ENCODE measurements at regions not wholly inside any gene's neighbourhood (a gene's known extent, or its start where the extent isn't known, plus 50 kb on each side); places are given as distances from the start of the nearest gene placed in this dataset.
"Not testable (repeated sequence)": the region's sequence is repeated elsewhere in the genome, so short reads cannot be mapped to it uniquely, and the experiment has no call there.

GRCh38 chr7:91576459-91576858, 304.0 kb downstream of the MTERF1 start:
- H3K27me3 ChIP-seq (ENCODE audit: insufficient read depth, low read length); H3K4me1 ChIP-seq (ENCODE audit: insufficient read depth, low read length); H3K9me3 ChIP-seq (ENCODE audit: insufficient read depth, low read depth, low read length); H3K4me3 ChIP-seq (ENCODE audit: low read length); H3K27ac ChIP-seq (ENCODE audit: low read length); H3K9ac ChIP-seq (ENCODE audit: low read depth, low read length); H3K36me3 ChIP-seq (ENCODE audit: insufficient read depth, low read depth, low read length): not testable (repeated sequence)

- Histone ChIP-seq H3K4me1 (ENCODE audit: insufficient read depth, low read length) (no peaks in the 10 kb centered on the region), H3K36me3 (ENCODE audit: insufficient read depth, low read depth, low read length) (no peaks in the 10 kb centered on the region), H3K27ac (ENCODE audit: low read length) (no peak overlapping the region), H3K4me3 (ENCODE audit: low read length) (no peak overlapping the region), H3K27me3 (ENCODE audit: insufficient read depth, low read length) (no peaks in the 10 kb centered on the region), H3K9ac (ENCODE audit: low read depth, low read length) (no peak overlapping the region), H3K9me3 (ENCODE audit: insufficient read depth, low read depth, low read length) (no peaks in the 10 kb centered on the region)
These were observed 300.7 kb downstream of the MTERF1 start for GRCh38 chr7:91579837-91580236.

DNA sequence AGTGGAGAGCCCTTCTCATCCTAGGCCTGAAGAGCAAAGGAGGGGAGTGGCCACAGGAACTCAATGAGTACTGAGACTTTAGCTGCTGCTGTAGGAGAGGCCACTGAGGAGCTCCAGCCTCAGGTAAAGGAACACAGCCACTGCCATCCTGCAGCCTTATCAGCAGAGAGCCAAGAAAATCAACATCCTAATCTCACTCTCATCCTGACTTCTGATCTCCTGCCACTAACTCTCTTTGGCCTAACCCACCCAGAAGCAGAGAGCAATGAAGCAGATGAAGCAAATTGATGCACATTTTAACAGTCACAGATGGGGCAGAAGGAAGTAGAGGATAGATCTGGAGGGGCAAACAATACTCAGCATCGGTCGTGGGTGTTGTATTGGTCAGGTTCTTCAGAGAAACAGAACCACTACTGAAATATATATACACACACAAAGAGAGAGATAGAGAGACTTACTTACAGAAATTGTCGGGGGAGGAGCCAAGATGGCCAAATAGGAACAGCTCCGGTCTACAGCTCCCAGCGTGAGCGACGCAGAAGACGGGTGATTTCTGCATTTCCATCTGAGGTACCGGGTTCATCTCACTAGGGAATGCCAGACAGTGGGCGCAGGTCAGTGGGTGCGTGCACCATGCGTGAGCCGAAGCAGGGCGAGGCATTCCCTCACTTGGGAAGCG, 297.6 kb downstream of the MTERF1 start:
- Histone ChIP-seq H3K4me1 (ENCODE audit: insufficient read depth, low read length) (no peaks in the 10 kb centered on the region), H3K27ac (ENCODE audit: low read length) (no peak overlapping the region), H3K4me3 (ENCODE audit: low read length) (peak overlapping the region; percentile 49), H3K9me3 (ENCODE audit: insufficient read depth, low read depth, low read length) (no peaks in the 10 kb centered on the region), H3K9ac (ENCODE audit: low read depth, low read length) (no peak overlapping the region), H3K27me3 (ENCODE audit: insufficient read depth, low read length) (no peaks in the 10 kb centered on the region), H3K36me3 (ENCODE audit: insufficient read depth, low read depth, low read length) (no peaks in the 10 kb centered on the region)

GRCh38 chr7:91596287-91596686, 284.2 kb downstream of the MTERF1 start:
- Histone ChIP-seq H3K36me3 (ENCODE audit: insufficient read depth, low read depth, low read length) (no peaks in the 10 kb centered on the region), H3K27me3 (ENCODE audit: insufficient read depth, low read length) (no peaks in the 10 kb centered on the region), H3K4me3 (ENCODE audit: low read length) (no peak overlapping the region), H3K9me3 (ENCODE audit: insufficient read depth, low read depth, low read length) (no peaks in the 10 kb centered on the region), H3K27ac (ENCODE audit: low read length) (no peak overlapping the region), H3K9ac (ENCODE audit: low read depth, low read length) (no peak overlapping the region), H3K4me1 (ENCODE audit: insufficient read depth, low read length) (no peaks in the 10 kb centered on the region)

DNA sequence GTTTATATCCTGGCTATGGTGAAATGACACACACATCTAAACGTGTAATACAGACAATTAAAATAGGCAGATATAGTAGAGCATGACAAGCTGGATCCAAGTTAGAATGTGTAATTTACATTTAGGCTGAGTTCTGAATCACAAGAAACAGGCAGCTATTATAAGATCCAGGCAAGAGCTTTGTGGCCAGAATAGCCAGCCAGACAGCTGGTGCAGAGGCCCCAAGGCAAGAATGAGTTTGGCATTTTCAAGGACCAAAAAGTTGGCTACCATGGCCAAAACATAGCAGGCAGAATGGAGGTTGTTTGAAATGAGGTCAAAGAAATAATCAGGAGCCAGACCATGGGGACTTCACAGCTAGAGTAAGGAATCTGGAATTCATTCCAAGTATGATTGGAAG, 281.7 kb downstream of the MTERF1 start:
- Histone ChIP-seq H3K9ac (ENCODE audit: low read depth, low read length) (no peak overlapping the region), H3K4me1 (ENCODE audit: insufficient read depth, low read length) (peaks cover 4% of the 10 kb centered on the region; the same call in 1 of the 2 replicates), H3K9me3 (ENCODE audit: insufficient read depth, low read depth, low read length) (no peaks in the 10 kb centered on the region), H3K36me3 (ENCODE audit: insufficient read depth, low read depth, low read length) (no peaks in the 10 kb centered on the region), H3K4me3 (ENCODE audit: low read length) (no peak overlapping the region), H3K27me3 (ENCODE audit: insufficient read depth, low read length) (no peaks in the 10 kb centered on the region), H3K27ac (ENCODE audit: low read length) (no peak overlapping the region)

- H3K9ac ChIP-seq (ENCODE audit: low read depth, low read length): no peak overlapping the region
- H3K36me3 ChIP-seq (ENCODE audit: insufficient read depth, low read depth, low read length): no peaks in the 10 kb centered on the region
- H3K4me1 ChIP-seq (ENCODE audit: insufficient read depth, low read length): peaks cover 6% of the 10 kb centered on the region; the same call in 1 of the 2 replicates
- no peaks in the 10 kb centered on the region for H3K9me3 ChIP-seq (ENCODE audit: insufficient read depth, low read depth, low read length)
- H3K27ac ChIP-seq (ENCODE audit: low read length): no peak overlapping the region
- no peaks in the 10 kb centered on the region for H3K27me3 ChIP-seq (ENCODE audit: insufficient read depth, low read length)
- H3K4me3 ChIP-seq (ENCODE audit: low read length): no peak overlapping the region
These were observed 280.4 kb downstream of the MTERF1 start for GRCh38 chr7:91600112-91600511.

DNA sequence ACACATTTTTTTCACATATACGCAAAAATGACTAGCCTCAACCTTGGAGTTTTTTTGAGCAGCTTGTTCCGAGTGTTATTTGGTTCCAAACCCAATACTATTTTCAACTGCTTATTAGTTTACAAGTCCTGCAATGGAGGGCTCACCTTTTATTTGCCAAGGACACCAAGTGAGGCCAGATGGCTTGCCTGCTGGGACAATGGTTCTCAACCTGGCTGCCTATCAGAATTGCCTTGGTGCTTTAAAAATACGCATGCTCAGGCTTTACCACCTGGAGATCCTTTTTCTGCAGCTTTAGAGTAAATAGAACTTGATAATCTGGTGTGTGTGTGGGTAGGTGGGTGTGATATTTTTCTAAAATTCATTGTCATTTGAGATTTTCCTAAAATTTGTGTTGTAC, 276.8 kb downstream of the MTERF1 start:
- H3K4me1 ChIP-seq (ENCODE audit: insufficient read depth, low read length): peaks cover 6% of the 10 kb centered on the region; the same call in 1 of the 2 replicates
- H3K36me3 ChIP-seq (ENCODE audit: insufficient read depth, low read depth, low read length): no peaks in the 10 kb centered on the region
- H3K27me3 ChIP-seq (ENCODE audit: insufficient read depth, low read length): no peaks in the 10 kb centered on the region
- no peaks in the 10 kb centered on the region for H3K9me3 ChIP-seq (ENCODE audit: insufficient read depth, low read depth, low read length)
- H3K9ac ChIP-seq (ENCODE audit: low read depth, low read length): no peak overlapping the region
- H3K27ac ChIP-seq (ENCODE audit: low read length): no peak overlapping the region
- no peak overlapping the region for H3K4me3 ChIP-seq (ENCODE audit: low read length)

DNA sequence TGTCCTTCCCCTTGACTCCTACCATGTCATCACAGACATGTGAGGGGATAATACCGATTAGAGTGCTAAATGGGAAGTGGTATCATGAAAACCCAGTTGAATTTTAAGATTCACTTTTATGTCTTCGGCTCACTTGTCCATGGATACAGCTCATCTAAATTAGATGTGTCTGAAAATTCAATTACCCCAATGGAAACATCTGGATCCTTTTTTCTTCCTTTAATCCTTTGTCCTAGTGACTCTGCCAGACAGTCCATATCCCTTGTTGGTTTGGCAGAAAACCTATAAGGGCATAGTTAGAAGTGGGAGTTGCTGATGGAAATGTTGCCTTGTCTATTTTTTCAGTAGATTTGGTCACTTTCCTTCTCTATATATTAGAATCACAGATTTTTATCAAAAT, 271.9 kb downstream of the MTERF1 start:
- Histone ChIP-seq H3K9ac (ENCODE audit: low read depth, low read length) (no peak overlapping the region), H3K27me3 (ENCODE audit: insufficient read depth, low read length) (no peaks in the 10 kb centered on the region), H3K36me3 (ENCODE audit: insufficient read depth, low read depth, low read length) (no peaks in the 10 kb centered on the region), H3K4me3 (ENCODE audit: low read length) (no peak overlapping the region), H3K4me1 (ENCODE audit: insufficient read depth, low read length) (peaks cover 4% of the 10 kb centered on the region; the same call in 1 of the 2 replicates), H3K27ac (ENCODE audit: low read length) (no peak overlapping the region), H3K9me3 (ENCODE audit: insufficient read depth, low read depth, low read length) (no peaks in the 10 kb centered on the region)

DNA sequence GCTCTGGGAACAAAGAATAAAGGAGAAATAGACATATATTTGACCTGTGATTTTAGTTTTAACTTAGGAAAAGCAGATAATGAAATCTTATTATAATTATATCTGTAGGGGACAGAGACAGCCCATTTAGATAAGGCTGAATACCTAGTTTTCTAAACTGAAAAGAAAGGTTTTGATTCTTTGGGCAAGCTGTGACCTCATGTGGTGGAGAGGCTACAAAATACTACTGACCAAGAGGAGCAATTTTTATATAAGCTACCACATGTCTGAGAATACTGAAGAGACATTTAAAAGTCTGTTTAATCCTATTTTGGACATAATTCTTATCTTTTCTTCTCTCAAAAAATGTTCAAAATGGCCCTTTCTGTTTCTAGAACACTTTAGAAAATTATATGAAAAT, 271.0 kb downstream of the MTERF1 start:
- Histone ChIP-seq H3K27ac (ENCODE audit: low read length) (no peak overlapping the region), H3K9ac (ENCODE audit: low read depth, low read length) (no peak overlapping the region), H3K4me3 (ENCODE audit: low read length) (no peak overlapping the region), H3K4me1 (ENCODE audit: insufficient read depth, low read length) (no peaks in the 10 kb centered on the region), H3K9me3 (ENCODE audit: insufficient read depth, low read depth, low read length) (no peaks in the 10 kb centered on the region), H3K27me3 (ENCODE audit: insufficient read depth, low read length) (no peaks in the 10 kb centered on the region), H3K36me3 (ENCODE audit: insufficient read depth, low read depth, low read length) (no peaks in the 10 kb centered on the region)

- no peaks in the 10 kb centered on the region for H3K27me3 ChIP-seq (ENCODE audit: insufficient read depth, low read length)
- no peaks in the 10 kb centered on the region for H3K36me3 ChIP-seq (ENCODE audit: insufficient read depth, low read depth, low read length)
- H3K4me1 ChIP-seq (ENCODE audit: insufficient read depth, low read length): no peaks in the 10 kb centered on the region
- no peaks in the 10 kb centered on the region for H3K9me3 ChIP-seq (ENCODE audit: insufficient read depth, low read depth, low read length)
- H3K27ac ChIP-seq (ENCODE audit: low read length): no peak overlapping the region
- H3K4me3 ChIP-seq (ENCODE audit: low read length): no peak overlapping the region
- no peak overlapping the region for H3K9ac ChIP-seq (ENCODE audit: low read depth, low read length)
These were observed 266.1 kb downstream of the MTERF1 start for GRCh38 chr7:91614431-91614830.

DNA sequence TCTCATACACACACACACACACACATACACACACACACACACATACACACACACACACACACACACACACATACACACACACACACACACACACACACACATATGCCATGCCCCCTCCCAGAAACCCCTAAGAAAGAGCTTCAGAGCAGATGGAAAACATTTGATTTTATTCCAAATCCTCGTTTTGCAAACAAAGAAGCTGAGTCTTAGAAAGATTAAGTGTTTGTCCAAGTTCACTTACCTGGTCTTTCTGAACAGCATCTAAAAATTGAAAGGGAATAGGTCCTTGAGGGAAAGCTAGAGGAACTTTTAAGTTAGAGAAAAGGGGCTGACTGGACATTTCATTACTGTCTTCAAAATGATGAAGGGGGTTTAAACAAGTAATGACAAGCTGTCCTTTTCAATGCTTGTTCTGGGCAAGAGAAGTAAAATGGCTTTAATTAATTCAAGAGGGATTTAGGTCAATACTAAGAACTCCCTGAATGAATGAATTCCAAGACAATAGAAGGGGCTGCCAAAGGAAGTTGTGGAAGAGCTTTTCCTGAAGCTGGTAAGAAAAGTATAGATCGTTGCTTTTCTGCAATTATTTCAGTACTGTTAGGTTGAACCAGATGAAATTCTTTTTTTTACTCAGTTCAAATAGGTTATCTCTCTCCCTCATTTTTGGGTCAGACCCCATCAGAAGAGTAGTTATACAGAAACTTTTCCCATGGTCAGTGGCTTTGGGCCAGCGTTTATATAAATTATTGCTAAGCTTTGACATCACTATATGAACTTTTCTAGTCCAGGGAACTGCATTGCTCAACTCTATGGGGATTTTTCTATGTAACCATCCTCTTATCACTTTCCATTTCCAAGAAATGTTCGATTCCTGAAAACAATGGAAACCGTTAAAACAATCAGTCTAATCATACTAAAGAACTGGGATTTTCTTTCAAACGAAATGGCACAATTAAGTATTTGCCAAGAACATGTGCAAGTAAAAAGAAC, 261.4 kb downstream of the MTERF1 start:
- H3K9ac ChIP-seq (ENCODE audit: low read depth, low read length): no peak overlapping the region
- no peaks in the 10 kb centered on the region for H3K4me1 ChIP-seq (ENCODE audit: insufficient read depth, low read length)
- no peak overlapping the region for H3K4me3 ChIP-seq (ENCODE audit: low read length)
- no peaks in the 10 kb centered on the region for H3K9me3 ChIP-seq (ENCODE audit: insufficient read depth, low read depth, low read length)
- H3K36me3 ChIP-seq (ENCODE audit: insufficient read depth, low read depth, low read length): no peaks in the 10 kb centered on the region
- no peak overlapping the region for H3K27ac ChIP-seq (ENCODE audit: low read length)
- H3K27me3 ChIP-seq (ENCODE audit: insufficient read depth, low read length): no peaks in the 10 kb centered on the region

DNA sequence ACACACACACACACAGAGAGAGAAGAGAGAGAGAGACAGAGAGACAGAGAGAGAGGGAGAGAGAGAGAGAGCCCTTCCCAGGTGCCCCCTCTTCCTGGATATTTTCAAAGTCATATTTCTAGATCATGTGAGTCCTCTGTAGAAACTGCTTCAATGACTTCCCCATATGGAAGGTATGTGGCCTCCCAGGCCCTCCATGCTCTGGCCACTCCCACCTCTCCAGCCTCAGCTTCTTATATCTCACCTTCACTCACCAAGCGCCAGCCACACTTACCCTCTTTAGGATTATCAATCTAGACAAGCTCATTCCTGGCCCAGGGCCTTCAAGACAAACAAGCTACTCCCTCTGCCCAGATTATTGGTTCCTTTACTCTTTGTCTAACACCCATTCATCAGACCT, 259.7 kb downstream of the MTERF1 start:
- no peak overlapping the region for H3K27ac ChIP-seq (ENCODE audit: low read length)
- no peak overlapping the region for H3K9ac ChIP-seq (ENCODE audit: low read depth, low read length)
- no peaks in the 10 kb centered on the region for H3K9me3 ChIP-seq (ENCODE audit: insufficient read depth, low read depth, low read length)
- H3K36me3 ChIP-seq (ENCODE audit: insufficient read depth, low read depth, low read length): no peaks in the 10 kb centered on the region
- no peaks in the 10 kb centered on the region for H3K27me3 ChIP-seq (ENCODE audit: insufficient read depth, low read length)
- H3K4me1 ChIP-seq (ENCODE audit: insufficient read depth, low read length): no peaks in the 10 kb centered on the region
- H3K4me3 ChIP-seq (ENCODE audit: low read length): no peak overlapping the region

Measured in iPS-20b (cell line).